Fibroblast of peridontal ligament (primary cell): ENCODE measurements at regions not wholly inside any gene's neighbourhood (a gene's known extent, or its start where the extent isn't known, plus 50 kb on each side); places are given as distances from the start of the nearest gene placed in this dataset.
A peak's percentile ranks its signal among the peaks of the same experiment; 100 is the strongest.
"Not testable (repeated sequence)": the region's sequence is repeated elsewhere in the genome, so short reads cannot be mapped to it uniquely, and the experiment has no call there.

Experiments used
- DNase-seq: peaks from one replicate; pipeline ENCODE4 v3.0.0-alpha.2; 2010; ENCODE audit errors: extremely low read depth

GRCh38 chr20:1825938-1826445, 69.2 kb upstream of the SIRPA start:
- no peak for DNase-seq

GRCh38 chr20:1825507-1825906, 69.7 kb upstream of the SIRPA start:
- DNase-seq: no peak

DNA sequence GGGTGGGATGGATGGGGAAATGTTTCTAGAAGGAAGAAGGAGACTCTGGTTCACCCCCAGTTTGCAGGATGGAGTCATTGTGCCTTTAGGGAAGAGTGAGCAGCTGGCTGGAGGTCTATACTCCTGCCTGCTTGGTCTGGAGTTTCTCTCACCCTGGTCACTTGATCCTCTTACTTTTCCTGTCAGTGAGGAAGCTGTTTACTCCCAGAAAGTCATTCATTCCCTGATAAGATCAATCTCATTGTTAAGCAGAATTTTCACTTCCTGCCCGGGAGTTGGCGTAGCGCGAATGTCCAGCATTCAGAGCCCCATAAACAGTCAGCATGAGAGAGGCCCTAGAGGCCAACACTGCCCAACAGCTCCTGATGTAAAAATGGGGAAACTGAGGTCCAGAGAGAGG, 70.4 kb upstream of the SIRPA start:
- no peak for DNase-seq

DNA sequence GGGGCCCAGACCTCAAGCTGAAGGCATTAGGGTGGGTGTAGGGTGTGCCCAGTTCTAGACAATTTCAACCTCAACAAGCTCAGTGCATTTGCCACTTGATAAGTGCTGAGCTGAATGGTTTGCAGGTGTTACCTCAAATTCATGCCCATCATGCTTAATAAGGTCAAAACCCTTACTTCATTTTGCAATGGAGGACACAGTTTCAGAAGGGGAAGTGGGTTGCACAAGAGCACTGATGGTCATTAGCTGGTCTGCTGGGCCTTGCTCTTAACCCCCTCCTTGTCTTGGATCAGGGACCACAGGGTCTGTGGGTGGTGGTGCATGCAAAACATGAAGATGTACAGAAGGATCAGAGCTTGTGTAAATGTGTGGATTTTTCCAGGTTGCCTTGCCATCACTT, 71.0 kb upstream of the SIRPA start:
- no peak for DNase-seq

GRCh38 chr20:1823450-1823844, 71.8 kb upstream of the SIRPA start:
- DNase-seq: no peak

DNA sequence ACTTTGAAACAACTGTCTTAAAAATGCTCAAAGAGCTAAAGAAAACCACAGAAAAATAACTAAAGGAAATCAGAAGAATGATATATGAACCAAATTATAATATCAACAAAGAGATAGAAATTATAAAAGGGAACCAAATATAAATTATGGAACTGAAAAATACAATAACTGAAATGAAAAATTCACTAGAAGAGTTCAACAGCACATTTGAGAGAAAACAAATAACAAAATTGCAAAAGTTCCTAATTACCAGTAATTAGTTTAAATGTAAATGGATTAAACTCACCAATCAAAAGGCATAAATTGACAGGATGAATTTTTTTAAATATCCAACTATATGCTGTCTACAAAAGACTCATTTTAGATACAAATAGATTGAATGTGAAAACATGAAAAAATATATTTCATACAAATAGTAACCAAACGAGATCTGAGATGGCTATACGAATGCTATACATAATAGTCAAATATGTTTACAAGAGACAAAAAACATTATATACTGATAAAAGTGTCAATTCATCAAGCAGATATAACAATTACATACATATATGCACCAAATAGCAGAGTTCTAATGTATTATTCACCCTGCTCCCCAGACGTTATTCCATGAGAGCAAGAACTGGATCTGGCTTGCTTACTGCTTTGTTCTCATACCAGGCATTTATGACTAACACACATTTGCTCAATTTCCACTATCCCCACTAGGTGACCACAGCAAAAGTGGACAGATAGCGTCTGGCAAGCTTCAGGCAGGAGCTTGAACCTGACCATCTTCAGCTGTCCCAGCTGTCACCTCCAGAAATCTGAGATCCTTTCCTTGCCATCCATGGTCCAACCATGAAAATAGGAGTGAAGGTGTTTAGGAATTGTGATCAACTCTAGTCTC, 72.4 kb upstream of the SIRPA start:
- DNase-seq: no peak

DNA sequence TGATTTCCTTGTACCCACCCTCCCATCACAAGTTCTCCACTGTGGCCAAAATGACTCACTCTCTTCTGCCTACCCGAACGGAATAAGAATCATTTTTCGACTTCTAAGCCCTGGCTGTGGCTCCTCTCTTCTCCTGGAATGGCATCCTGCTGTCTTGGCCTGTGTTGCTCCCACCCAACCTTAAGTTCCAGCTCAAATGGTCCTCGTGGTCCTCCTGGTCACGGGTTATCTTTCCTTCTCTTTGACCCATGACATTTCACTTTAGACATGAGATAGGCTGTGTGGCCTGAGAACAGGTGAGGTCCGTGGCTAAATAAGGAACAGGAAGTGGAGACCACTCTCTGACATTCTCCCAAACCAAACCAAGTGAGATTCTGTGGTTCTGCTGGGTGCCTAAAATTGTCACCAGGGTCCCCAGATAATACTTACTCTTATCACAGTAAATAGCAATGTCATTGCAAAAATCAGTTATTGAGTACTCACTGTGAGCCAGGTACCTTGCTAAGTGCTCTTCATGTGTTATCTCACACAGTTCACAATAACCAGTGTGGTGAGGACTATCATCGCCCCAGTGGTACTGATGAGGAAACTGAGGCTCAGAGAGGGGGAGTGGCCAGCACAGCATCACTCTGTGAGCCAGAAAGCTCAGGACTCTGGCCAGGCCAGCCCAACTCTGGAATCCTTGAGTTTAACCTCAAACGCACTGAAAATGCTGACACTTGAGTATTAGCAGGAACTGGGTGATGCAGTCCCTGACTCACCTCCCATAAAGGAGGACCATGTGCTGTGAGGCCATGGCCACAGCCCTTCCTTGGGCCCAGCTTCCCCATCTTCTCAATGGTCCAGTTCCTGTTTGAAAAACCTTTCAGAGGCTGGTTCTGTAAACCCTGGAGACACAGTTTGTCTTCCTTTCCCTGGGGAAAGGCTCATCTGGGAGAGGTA, 74.8 kb upstream of the SIRPA start:
- DNase-seq: peak; percentile 65

DNA sequence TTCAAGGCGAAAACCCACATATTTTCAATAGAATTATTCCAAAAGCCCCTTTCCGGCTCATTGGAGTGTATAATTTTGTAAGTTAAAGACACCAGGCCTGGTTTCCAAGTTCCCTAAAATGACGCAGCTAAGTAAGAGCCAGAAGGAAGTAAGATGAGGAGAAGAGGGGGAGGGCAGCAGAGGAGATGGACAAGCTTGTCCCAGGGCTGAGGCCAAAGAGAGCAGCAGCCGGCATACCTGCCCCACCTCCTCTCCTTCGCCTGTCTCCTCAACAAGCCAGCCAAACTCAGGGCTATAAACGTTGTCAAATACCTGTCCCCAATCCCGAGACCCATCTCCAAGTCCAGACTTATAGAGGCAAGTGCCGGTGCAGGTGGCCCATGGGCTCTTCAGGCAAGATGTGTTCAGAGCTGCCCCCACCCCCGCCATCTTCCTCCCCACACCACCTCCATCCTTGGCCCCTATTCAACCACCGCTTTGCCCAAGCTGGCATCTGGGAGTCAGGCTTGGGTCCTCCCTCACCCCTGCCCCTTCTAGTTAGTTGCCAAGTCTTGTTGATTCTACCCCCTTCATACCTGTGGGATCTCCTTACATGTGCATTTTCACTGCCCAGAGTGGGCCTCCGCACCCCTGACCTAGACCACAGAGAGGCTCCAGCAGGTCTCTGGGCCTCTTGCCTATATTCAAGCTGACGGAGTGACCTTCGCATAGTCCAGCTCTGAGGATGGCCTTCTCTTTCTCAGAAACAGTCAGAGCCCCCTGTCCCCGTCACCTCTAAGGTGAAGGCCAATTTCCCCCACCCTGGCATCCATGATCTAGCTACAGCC, 75.7 kb upstream of the SIRPA start:
- DNase-seq: no peak

- DNase-seq: no peak
These were observed 76.3 kb upstream of the SIRPA start for GRCh38 chr20:1818895-1819294.

- DNase-seq: no peak
These were observed 76.9 kb upstream of the SIRPA start for GRCh38 chr20:1818247-1818840.

GRCh38 chr20:1817577-1818211, 77.5 kb upstream of the SIRPA start:
- no peak for DNase-seq

DNA sequence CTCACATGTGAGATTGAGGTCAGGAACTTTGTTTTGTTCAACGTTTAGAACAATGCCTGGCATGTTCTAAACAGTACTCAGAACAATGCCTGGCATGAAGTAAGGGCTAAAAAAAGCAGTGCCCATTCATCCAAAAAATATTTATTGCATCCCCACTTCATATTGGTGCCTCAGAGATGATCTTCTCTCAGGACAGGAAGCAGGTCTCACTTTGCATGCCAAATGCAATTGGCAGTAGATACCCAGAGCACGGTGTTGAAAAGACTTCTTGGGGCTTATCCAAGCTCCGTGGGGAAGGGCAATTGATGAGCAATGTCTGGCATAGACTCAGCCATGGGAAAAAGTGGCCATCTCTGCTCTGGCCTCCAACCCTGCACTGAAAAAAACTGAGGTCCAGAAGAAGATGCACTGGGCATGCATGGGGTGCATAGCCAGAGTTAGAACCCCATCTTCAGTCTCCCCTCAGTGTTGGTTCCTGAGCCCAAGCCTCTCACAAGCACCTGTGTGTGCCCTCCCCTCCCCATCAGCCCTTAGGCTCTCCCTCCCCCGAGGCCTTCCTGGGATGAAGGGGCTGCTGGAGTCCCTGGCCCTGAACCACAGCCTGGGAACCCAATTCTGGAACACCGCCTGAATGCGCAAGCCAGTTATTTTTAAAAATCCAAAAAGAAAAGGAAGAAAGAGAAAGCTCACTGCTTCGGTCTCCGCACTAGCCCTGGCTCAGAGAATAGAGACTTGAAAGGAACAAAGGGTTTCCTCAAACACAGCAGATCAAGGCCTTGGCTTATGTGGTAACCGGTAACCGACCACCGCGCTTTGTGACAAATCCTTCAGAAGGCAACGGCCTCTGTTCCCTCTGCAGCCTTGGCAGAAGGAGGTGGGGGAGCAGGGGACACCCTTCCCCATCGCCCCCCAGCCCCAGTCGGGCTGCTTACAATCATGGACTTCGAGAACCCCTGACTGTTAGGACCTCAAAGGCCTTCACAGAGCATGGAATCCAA, 78.5 kb upstream of the SIRPA start:
- DNase-seq: peak; percentile 71

DNA sequence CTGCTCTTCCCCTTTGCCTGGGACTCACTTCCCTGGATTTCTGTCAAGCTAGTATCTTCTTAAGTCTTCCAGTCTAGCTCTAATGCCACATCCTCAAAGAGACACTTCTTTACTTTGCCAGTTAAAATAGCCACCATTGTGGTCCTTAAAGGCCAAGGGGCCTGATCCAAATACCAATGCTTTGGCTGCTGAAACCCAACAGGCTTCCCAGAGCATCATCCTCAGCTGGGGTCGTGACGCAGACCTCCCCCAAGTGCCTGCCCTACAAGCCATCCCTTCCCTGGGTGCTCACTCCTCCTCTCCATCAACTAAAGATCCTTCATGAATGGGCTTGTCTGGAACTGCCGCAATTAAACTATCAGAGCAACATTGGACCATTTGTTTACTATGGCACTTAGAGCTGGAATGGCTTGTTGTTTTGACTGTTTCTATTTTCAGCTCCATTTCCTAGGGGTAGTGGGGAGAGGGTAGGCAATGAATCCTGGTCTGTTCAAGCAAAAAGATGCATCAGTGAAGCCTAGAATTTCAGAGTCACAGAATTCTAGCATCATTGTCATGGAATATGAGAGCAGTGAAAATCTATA, 79.6 kb upstream of the SIRPA start:
- no peak for DNase-seq

GRCh38 chr20:1814861-1815260, 80.3 kb upstream of the SIRPA start:
- DNase-seq: not testable (repeated sequence)

DNA sequence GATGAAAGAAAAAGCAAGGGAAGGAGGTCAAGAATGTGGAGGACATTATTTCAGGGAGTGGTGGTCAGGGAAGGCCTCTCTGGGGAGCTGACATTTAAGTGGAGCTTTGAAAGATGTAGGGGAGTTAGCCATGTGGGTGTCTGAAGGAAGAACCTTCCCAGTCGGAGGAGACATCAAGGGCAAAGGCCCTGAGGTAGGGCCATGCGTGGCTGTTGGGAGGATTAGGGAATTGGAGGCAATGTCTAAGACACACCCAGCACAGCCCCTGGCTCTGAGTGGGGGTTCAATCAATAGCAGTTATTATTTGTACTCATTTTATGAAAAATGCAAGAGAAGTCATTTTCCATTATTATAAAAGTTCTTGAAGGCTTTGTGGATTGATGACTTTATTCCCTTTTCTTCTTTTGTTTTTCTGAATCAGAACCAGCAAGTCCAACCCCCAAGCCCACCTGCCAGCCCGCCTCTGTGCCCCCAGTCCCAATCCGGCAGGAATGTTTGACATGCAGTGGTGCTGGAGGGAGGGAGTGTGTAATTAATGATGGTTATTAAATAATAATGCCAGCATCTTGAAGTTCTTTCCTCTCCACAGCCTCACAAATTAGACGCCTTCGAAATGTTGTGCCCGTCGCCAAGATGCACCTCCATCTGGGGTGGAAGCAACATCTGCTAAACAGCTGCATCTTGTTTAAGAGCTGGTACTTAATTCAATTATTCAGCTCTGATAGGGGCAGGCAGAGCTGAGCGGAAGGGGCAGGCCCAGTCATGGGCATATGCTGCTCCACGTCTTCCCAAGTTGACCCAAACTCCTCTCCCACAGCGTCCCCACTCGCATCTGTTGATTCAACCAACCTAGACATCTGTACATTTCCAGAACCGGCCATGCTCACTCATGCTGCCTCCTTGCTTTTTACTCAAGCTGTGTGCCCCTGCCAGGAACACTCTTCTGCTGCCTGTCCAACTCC, 81.3 kb upstream of the SIRPA start:
- no peak for DNase-seq

DNA sequence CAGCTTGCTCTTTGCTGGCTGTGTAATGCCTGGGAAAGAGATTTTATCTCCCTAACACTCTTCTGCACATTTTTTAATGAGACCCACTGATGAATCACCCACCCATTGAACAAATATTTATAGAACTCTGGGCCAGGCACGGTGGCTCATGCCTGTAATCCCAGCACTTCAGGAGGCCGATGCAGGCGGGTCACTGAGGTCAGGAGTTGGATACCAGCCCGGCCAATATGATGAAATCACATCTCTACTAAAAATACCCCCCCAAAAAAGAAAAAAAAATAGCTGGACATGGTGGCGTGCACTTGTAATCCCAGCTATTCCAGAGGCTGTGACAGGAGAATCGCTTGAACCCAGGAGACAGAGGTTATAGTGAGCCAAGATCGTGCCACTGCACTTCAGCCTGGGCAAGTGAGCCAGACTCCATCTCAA, 82.1 kb upstream of the SIRPA start:
- DNase-seq: peak; percentile 94

DNA sequence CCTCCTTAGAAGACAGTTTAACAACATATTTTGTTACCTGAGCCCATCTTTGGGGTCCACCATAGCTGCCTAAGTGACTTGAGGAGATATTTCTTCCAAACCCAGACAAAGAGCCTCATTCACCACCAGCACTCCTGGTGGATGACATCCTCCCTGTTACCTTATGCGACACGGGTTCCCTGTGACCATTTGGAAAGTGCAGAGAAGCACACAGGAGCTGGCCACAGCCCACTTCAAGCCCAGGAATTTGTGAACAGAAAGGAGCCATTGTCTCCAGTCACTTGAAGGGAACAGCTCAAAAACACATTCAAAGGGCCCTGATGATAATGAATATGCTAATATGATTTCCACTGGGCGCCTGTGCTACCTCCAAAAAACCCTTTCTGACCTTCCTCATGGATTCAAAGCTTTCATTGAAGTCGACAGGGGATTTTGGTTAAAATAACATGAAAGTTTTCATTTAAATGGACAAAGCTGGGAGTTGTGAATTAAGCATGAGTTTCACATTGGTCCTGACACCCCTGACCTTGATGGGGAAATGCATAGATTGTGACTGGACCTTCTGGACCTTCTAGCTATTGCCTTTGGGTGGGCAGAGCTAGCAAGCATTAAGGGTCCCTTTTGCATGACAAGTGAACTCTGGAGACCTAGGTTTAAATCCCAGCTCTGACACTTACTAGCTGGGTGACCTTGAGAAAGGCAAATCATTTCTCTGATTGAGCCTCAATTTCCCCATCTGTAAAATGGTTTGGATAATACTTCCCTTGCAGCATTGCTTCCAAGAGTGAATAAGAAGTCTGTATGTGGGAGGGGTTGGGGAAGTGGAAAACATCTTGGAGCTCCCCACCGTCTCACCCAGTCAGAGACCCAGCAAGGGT, 83.3 kb upstream of the SIRPA start:
- DNase-seq: no peak
